HL-60 (cell line): ENCODE measurements at regions not wholly inside any gene's neighbourhood (a gene's known extent, or its start where the extent isn't known, plus 50 kb on each side); places are given as distances from the start of the nearest gene placed in this dataset.

Source experiments
- DNase-seq, 2 experiments: peaks; one replicate each; pipeline ENCODE4 v3.0.0-alpha.2; 2010 to 2020; ENCODE audit warnings: low read depth in 1 of 2, low spot score in 1 of 2
- H3K27ac ChIP-seq: fragments of 250-450 bp; sonication (Bioruptor Pico); replicated peaks from 2 replicates; pipeline ENCODE4 v1.5.1; 2020; ENCODE audit warnings: mild to moderate bottlenecking, moderate library complexity
- H3K27me3 ChIP-seq: fragments of 250-450 bp; sonication (Bioruptor Pico); 2 replicates; pipeline ENCODE4 v1.5.1; 2021; ENCODE audit warnings: mild to moderate bottlenecking, moderate library complexity; ENCODE audit not compliant: insufficient read depth, poor library complexity, severe bottlenecking
- H3K4me3 ChIP-seq: replicated peaks from 2 replicates; pipeline ENCODE4 v1.5.1; 2011; ENCODE audit warnings: mild to moderate bottlenecking, control low read depth, low read length; ENCODE audit not compliant: insufficient read depth
- CTCF ChIP-seq: IDR thresholded peaks from one replicate; pipeline ENCODE4 v1.5.1; 2011; ENCODE audit warnings: low read length, control low read depth, inconsistent platforms; ENCODE audit not compliant: insufficient read depth
- GABPA ChIP-seq: IDR thresholded peaks from 2 replicates; pipeline ENCODE4 v1.6.1; 2012; ENCODE audit warnings: low read depth
- POLR2AphosphoS5 ChIP-seq: IDR thresholded peaks from 2 replicates; pipeline ENCODE4 v1.6.1; 2012; ENCODE audit warnings: low read depth
- REST ChIP-seq: IDR thresholded peaks from 2 replicates; pipeline ENCODE4 v1.6.1; 2012; ENCODE audit warnings: low read depth; ENCODE audit not compliant: insufficient replicate concordance
- SPI1 ChIP-seq: IDR thresholded peaks from 2 replicates; pipeline ENCODE4 v1.6.1; 2012; ENCODE audit warnings: low read depth, mild to moderate bottlenecking, borderline replicate concordance

- no peaks in the 10 kb centered on the region for H3K27me3 ChIP-seq
- no peak overlapping the region for H3K4me3 ChIP-seq
Observed at GRCh38 chr6:9566096-9566495, 848.8 kb downstream of the TFAP2A start.

GRCh38 chr6:9564021-9564420 lies 850.9 kb downstream of the TFAP2A start:
- Histone ChIP-seq H3K4me3 (no peak overlapping the region), H3K27me3 (no peaks in the 10 kb centered on the region), H3K27ac (no peak overlapping the region)
- no peak for DNase-seq
- TF ChIP-seq GABPA (no peak), SPI1 (no peak), POLR2AphosphoS5 (no peak)

More at GRCh38 chr6:9566096-9566495, 848.8 kb downstream of the TFAP2A start:
- H3K27ac ChIP-seq: no peak overlapping the region
- no peak for DNase-seq
- TF ChIP-seq CTCF: no peak

- TF ChIP-seq GABPA (no peak), SPI1 (no peak), CTCF (no peak), POLR2AphosphoS5 (no peak), REST (no peak)
- H3K4me3 ChIP-seq: no peak overlapping the region
- H3K27me3 ChIP-seq: no peaks in the 10 kb centered on the region
- no peak for DNase-seq
- no peak overlapping the region for H3K27ac ChIP-seq
Observed at GRCh38 chr6:9563568-9563967, 851.3 kb downstream of the TFAP2A start.

- Histone ChIP-seq H3K27ac (no peak overlapping the region), H3K27me3 (no peaks in the 10 kb centered on the region), H3K4me3 (no peak overlapping the region)
- no peak for TF ChIP-seq GABPA
- TF ChIP-seq POLR2AphosphoS5: no peak
- TF ChIP-seq SPI1: no peak
- no peak for TF ChIP-seq REST
- TF ChIP-seq CTCF: no peak
- DNase-seq: no peak
Observed at GRCh38 chr6:9554806-9555205, 860.1 kb downstream of the TFAP2A start.
